DOHH2 (cell line): ENCODE measurements at regions not wholly inside any gene's neighbourhood (a gene's known extent, or its start where the extent isn't known, plus 50 kb on each side); places are given as distances from the start of the nearest gene placed in this dataset.

Experiments
- H3F3A ChIP-seq: fragments of 200-600 bp; sonication (generic), shearing (Covaris generic); 2 replicates; pipeline ENCODE4 v1.6.0; 2016; ENCODE audit warnings: antibody characterized with exemption, mild to moderate bottlenecking; ENCODE audit not compliant: control insufficient read depth, insufficient read depth
- H3K27ac ChIP-seq: fragments of 200-600 bp; sonication (generic); 2 replicates; pipeline ENCODE4 v1.5.1; 2014; ENCODE audit warnings: low read depth, mild to moderate bottlenecking, low read length, moderate library complexity
- H3K27me3 ChIP-seq: fragments of 200-600 bp; sonication (generic); 2 replicates; pipeline ENCODE4 v1.6.1; 2014; ENCODE audit warnings: mild to moderate bottlenecking, low read length, mixed read lengths; ENCODE audit not compliant: control insufficient read depth
- H3K36me3 ChIP-seq: fragments of 200-600 bp; sonication (generic); 2 replicates; pipeline ENCODE4 v1.6.1; 2014; ENCODE audit warnings: mild to moderate bottlenecking, low read length, moderate library complexity, mixed read lengths; ENCODE audit not compliant: control insufficient read depth
- H3K4me1 ChIP-seq: fragments of 200-600 bp; sonication (generic); 2 replicates; pipeline ENCODE4 v1.6.1; 2014; ENCODE audit warnings: mild to moderate bottlenecking, low read length, mixed read lengths; ENCODE audit not compliant: control insufficient read depth
- H3K4me2 ChIP-seq: fragments of 200-600 bp; sonication (generic); 2 replicates; pipeline ENCODE4 v1.6.0; 2014; ENCODE audit warnings: mild to moderate bottlenecking, low read length, moderate library complexity
- H3K4me3 ChIP-seq: fragments of 200-600 bp; sonication (generic); 2 replicates; pipeline ENCODE4 v1.5.1; 2014; ENCODE audit warnings: mild to moderate bottlenecking, low read length, mixed read lengths
- H3K79me2 ChIP-seq: fragments of 200-600 bp; sonication (generic); 2 replicates; pipeline ENCODE4 v1.6.1; 2014; ENCODE audit warnings: mild to moderate bottlenecking, low read length, mixed read lengths; ENCODE audit not compliant: control insufficient read depth
- H3K9me2 ChIP-seq: fragments of 200-600 bp; sonication (generic); replicated peaks from 2 replicates; pipeline ENCODE4 v1.6.1; 2014; ENCODE audit warnings: mild to moderate bottlenecking, low read length, mixed read lengths; ENCODE audit not compliant: control insufficient read depth
- H3K9me3 ChIP-seq: fragments of 200-600 bp; sonication (generic); 2 replicates; pipeline ENCODE4 v1.6.1; 2014; ENCODE audit warnings: antibody characterized with exemption, low read length, mixed read lengths; ENCODE audit not compliant: control insufficient read depth, insufficient read depth
- H4K20me1 ChIP-seq: fragments of 200-600 bp; sonication (generic); 2 replicates; pipeline ENCODE4 v1.6.0; 2014; ENCODE audit warnings: low read depth, mild to moderate bottlenecking, antibody characterized with exemption, low read length, moderate library complexity; ENCODE audit not compliant: control insufficient read depth, insufficient read depth
- CTCF ChIP-seq: fragments of 200-600 bp; sonication (generic); IDR thresholded peaks from one replicate; pipeline ENCODE4 v1.5.1; 2014; ENCODE audit warnings: antibody characterized with exemption, mild to moderate bottlenecking, low read depth, low read length; ENCODE audit not compliant: poor library complexity, severe bottlenecking
- EZH2phosphoT487 ChIP-seq: fragments of 200-600 bp; sonication (generic); IDR thresholded peaks from 2 replicates; pipeline ENCODE4 v1.6.1; 2017; ENCODE audit warnings: borderline replicate concordance, mild to moderate bottlenecking, antibody characterized with exemption, low read length, moderate library complexity, mixed read lengths

GRCh38 chr11:37718431-37718999 lies 1120.5 kb upstream of the RAG2 start:
- Histone ChIP-seq H3K9me2 (no peaks in the 10 kb centered on the region), H3F3A (no peaks in the 10 kb centered on the region), H4K20me1 (no peaks in the 10 kb centered on the region), H3K79me2 (no peaks in the 10 kb centered on the region), H3K27me3 (no peaks in the 10 kb centered on the region), H3K4me2 (no peak overlapping the region), H3K27ac (no peak overlapping the region), H3K36me3 (no peaks in the 10 kb centered on the region), H3K9me3 (no peaks in the 10 kb centered on the region), H3K4me3 (no peak overlapping the region), H3K4me1 (no peaks in the 10 kb centered on the region)
- TF ChIP-seq CTCF, result no peak
- no peak for TF ChIP-seq EZH2phosphoT487

GRCh38 chr11:37712251-37712650 lies 1114.2 kb upstream of the RAG2 start:
- no peaks in the 10 kb centered on the region for H3K79me2 ChIP-seq
- H3K36me3 ChIP-seq, result no peaks in the 10 kb centered on the region
- no peaks in the 10 kb centered on the region for H3K4me1 ChIP-seq
- no peak overlapping the region for H3K27ac ChIP-seq
- H3K9me3 ChIP-seq, result no peaks in the 10 kb centered on the region; the same call in 1 of the 2 replicates
- H3K27me3 ChIP-seq, result no peaks in the 10 kb centered on the region
- no peak overlapping the region for H3K4me2 ChIP-seq
- TF ChIP-seq CTCF (no peak), EZH2phosphoT487 (no peak)
- H3F3A ChIP-seq, result no peaks in the 10 kb centered on the region
- no peak overlapping the region for H3K4me3 ChIP-seq
- H3K9me2 ChIP-seq, result no peaks in the 10 kb centered on the region
- no peaks in the 10 kb centered on the region for H4K20me1 ChIP-seq

- Histone ChIP-seq H3K9me2 (no peaks in the 10 kb centered on the region), H3K27ac (no peak overlapping the region), H3K9me3 (no peaks in the 10 kb centered on the region; the same call in 1 of the 2 replicates), H3K4me1 (no peaks in the 10 kb centered on the region), H3F3A (no peaks in the 10 kb centered on the region), H3K79me2 (no peaks in the 10 kb centered on the region), H3K36me3 (no peaks in the 10 kb centered on the region), H3K27me3 (no peaks in the 10 kb centered on the region), H3K4me3 (no peak overlapping the region), H3K4me2 (no peak overlapping the region), H4K20me1 (no peaks in the 10 kb centered on the region)
- TF ChIP-seq EZH2phosphoT487, result no peak
- TF ChIP-seq CTCF, result no peak
These were observed 1112.0 kb upstream of the RAG2 start for GRCh38 chr11:37710031-37710430.

GRCh38 chr11:37704791-37705190 lies 1106.8 kb upstream of the RAG2 start:
- H3K4me1 ChIP-seq, result no peaks in the 10 kb centered on the region
- no peak for TF ChIP-seq EZH2phosphoT487
- TF ChIP-seq CTCF, result no peak
- H3K36me3 ChIP-seq, result no peaks in the 10 kb centered on the region
- no peaks in the 10 kb centered on the region for H3K9me2 ChIP-seq
- no peak overlapping the region for H3K27ac ChIP-seq
- H4K20me1 ChIP-seq, result no peaks in the 10 kb centered on the region
- no peak overlapping the region for H3K4me2 ChIP-seq
- H3K9me3 ChIP-seq, result no peaks in the 10 kb centered on the region; the same call in 1 of the 2 replicates
- no peak overlapping the region for H3K4me3 ChIP-seq
- no peaks in the 10 kb centered on the region for H3K27me3 ChIP-seq
- H3F3A ChIP-seq, result no peaks in the 10 kb centered on the region
- no peaks in the 10 kb centered on the region for H3K79me2 ChIP-seq
